ENCODE measurements at regions not wholly inside any gene's neighbourhood (a gene's known extent, or its start where the extent isn't known, plus 50 kb on each side); places are given as distances from the start of the nearest gene placed in this dataset.
"Not testable (repeated sequence)": the region's sequence is repeated elsewhere in the genome, so short reads cannot be mapped to it uniquely, and the experiment has no call there.

GRCh38 chr5:13640270-13640669 is 304.2 kb downstream of the DNAH5 start:
- no peak for DNase-seq

GRCh38 chr5:13632676-13633075 is 311.8 kb downstream of the DNAH5 start:
- DNase-seq, result no peak

- DNase-seq, result no peak
Observed at GRCh38 chr5:13629218-13629617, 315.3 kb downstream of the DNAH5 start.

GRCh38 chr5:13627673-13628454 is 316.6 kb downstream of the DNAH5 start:
- no peak for DNase-seq

GRCh38 chr5:13625616-13626198 is 318.8 kb downstream of the DNAH5 start:
- no peak for DNase-seq

- DNase-seq, result no peak
Observed at GRCh38 chr5:13624283-13625074, 320.0 kb downstream of the DNAH5 start.

- no peak for DNase-seq
Observed at GRCh38 chr5:13613621-13614020, 330.9 kb downstream of the DNAH5 start.

GRCh38 chr5:13611604-13612003 is 332.9 kb downstream of the DNAH5 start:
- no peak for DNase-seq

- DNase-seq, result no peak
Observed at GRCh38 chr5:13609504-13609903, 335.0 kb downstream of the DNAH5 start.

- DNase-seq, result no peak
Observed at GRCh38 chr5:13606051-13606450, 338.4 kb downstream of the DNAH5 start.

GRCh38 chr5:13601112-13601511 is 343.4 kb downstream of the DNAH5 start:
- DNase-seq, result no peak

GRCh38 chr5:13595978-13596377 is 348.5 kb downstream of the DNAH5 start:
- no peak for DNase-seq

GRCh38 chr5:13591621-13592020 is 352.9 kb downstream of the DNAH5 start:
- DNase-seq, result no peak

GRCh38 chr5:13585324-13585723 is 359.2 kb downstream of the DNAH5 start:
- no peak for DNase-seq

- no peak for DNase-seq
Observed at GRCh38 chr5:13581914-13582313, 362.6 kb downstream of the DNAH5 start.

- no peak for DNase-seq
Observed at GRCh38 chr5:13581132-13581531, 363.4 kb downstream of the DNAH5 start.

GRCh38 chr5:13580058-13580457 is 364.4 kb downstream of the DNAH5 start:
- no peak for DNase-seq

GRCh38 chr5:13579091-13579490 is 365.4 kb downstream of the DNAH5 start:
- DNase-seq, result not testable (repeated sequence)

- DNase-seq, result not testable (repeated sequence)
Observed at GRCh38 chr5:13578311-13579039, 366.0 kb downstream of the DNAH5 start.

- no peak for DNase-seq
Observed at GRCh38 chr5:13574574-13574973, 369.9 kb downstream of the DNAH5 start.

GRCh38 chr5:13572163-13572562 is 372.3 kb downstream of the DNAH5 start:
- no peak for DNase-seq

- no peak for DNase-seq
Observed at GRCh38 chr5:13569090-13569715, 375.3 kb downstream of the DNAH5 start.

- no peak for DNase-seq
Observed at GRCh38 chr5:13567819-13568218, 376.7 kb downstream of the DNAH5 start.
